ENCODE measurements at regions not wholly inside any gene's neighbourhood (a gene's known extent, or its start where the extent isn't known, plus 50 kb on each side); places are given as distances from the start of the nearest gene placed in this dataset.

DNA sequence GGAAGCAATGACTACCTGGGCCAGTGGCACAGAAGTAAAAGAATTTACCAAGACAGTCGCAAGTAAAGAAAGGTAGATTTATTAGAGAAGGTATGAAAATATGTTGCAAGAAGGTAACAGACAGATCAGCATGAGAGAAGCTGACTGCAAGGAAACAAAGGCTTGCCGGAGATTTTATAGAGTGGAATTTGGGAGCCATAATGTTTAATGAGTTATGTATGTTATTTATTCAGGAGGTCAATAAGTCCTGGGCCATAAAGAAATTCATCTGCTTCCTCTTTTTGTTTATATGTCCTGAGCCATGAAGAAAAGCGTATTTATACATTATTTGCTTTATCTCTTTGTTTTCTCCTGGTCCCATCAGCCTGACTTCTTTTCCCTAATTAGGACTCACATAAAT, 423.6 kb downstream of the PTH2R start:
- no peak overlapping the region for H3K27ac ChIP-seq
- TF ChIP-seq CTCF (IDR thresholded peaks at IDR 0.05) (no peak), ZFX (IDR thresholded peaks at IDR 0.05; ENCODE audit: borderline replicate concordance) (no peak)

DNA sequence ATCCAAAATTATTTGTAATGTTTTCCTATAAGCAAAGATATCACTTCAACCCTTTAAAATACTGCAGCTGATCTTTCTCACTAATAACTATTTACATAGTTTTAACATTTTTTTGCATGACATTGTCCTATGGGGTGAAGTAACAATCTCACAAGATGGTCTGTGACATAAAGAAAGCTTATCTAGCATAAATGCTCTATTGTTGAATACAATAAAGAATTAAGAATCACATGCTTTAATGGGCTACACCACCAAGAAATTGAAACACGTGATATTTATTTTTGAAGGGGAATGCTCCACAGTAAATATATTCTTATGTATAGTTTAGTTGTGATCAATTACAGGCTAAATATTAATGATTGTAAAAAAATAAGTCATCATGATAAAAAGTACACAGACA, 441.1 kb downstream of the PTH2R start:
- no peak overlapping the region for H3K27ac ChIP-seq
- TF ChIP-seq CTCF (IDR thresholded peaks at IDR 0.05) (no peak), ZFX (IDR thresholded peaks at IDR 0.05; ENCODE audit: borderline replicate concordance) (no peak)

GRCh38 chr2:208854717-208855116, 448.1 kb downstream of the PTH2R start:
- TF ChIP-seq ZFX (IDR thresholded peaks at IDR 0.05; ENCODE audit: borderline replicate concordance) (no peak), CTCF (IDR thresholded peaks at IDR 0.05) (no peak)
- H3K27ac ChIP-seq, result no peak overlapping the region

GRCh38 chr2:208867374-208867773, 460.8 kb downstream of the PTH2R start:
- peak overlapping the region; percentile 60 for H3K27ac ChIP-seq
- TF ChIP-seq CTCF (IDR thresholded peaks at IDR 0.05) (no peak), ZFX (IDR thresholded peaks at IDR 0.05; ENCODE audit: borderline replicate concordance) (no peak)

- TF ChIP-seq ZFX (IDR thresholded peaks at IDR 0.05; ENCODE audit: borderline replicate concordance) (no peak), CTCF (IDR thresholded peaks at IDR 0.05) (no peak)
- H3K27ac ChIP-seq, result no peak overlapping the region
These were observed 466.0 kb downstream of the PTH2R start for GRCh38 chr2:208872591-208872990.

GRCh38 chr2:208879666-208880065, 473.1 kb downstream of the PTH2R start:
- H3K27ac ChIP-seq, result no peak overlapping the region
- no peak for TF ChIP-seq ZFX (IDR thresholded peaks at IDR 0.05; ENCODE audit: borderline replicate concordance)
- TF ChIP-seq CTCF (IDR thresholded peaks at IDR 0.05), result no peak

DNA sequence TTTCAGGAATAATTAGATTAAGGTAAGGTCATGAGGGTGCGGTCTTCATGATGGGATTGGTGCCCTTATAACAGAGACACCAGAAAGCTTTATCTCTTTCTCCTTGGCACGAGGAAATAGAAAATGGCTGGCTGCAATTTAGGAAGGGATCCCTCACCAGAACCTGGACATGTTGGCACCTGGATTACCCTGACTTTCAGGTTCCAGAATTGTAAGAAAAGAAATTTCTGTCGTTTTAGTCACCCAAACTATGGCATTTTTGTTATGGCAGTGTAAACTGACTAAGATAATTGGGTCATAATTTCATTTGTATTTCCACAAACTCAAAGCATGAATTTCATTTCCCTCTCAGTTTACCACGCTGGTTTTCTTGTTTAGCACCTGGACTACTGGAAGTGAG, 473.6 kb downstream of the PTH2R start:
- TF ChIP-seq ZFX (IDR thresholded peaks at IDR 0.05; ENCODE audit: borderline replicate concordance), result no peak
- no peak for TF ChIP-seq CTCF (IDR thresholded peaks at IDR 0.05)
- H3K27ac ChIP-seq, result no peak overlapping the region

Data from 22Rv1 (cell line).